ENCODE measurements at regions not wholly inside any gene's neighbourhood (a gene's known extent, or its start where the extent isn't known, plus 50 kb on each side); places are given as distances from the start of the nearest gene placed in this dataset.

DNA sequence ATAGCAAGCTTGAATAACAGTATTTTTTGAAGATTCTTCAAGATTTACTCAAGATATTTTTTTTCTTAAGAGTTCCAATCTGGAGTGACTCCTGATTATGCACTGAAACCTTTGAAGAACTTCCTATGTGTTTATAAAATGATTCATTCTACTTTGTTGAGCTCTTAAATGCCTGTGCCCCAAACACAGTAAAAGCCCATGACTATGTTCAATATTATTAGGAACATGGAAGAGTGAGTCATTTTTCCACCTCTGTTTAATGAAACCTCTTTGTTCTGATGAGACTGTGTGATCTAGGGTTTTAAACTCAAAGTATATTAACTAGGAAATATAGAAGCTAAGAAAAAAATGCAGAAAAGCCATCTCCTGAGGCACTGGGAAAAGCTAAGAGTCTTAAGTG lies 415.0 kb upstream of the FBXO33 start:
- TF ChIP-seq CTCF (IDR thresholded peaks at IDR 0.05): no peak
- TF ChIP-seq POLR2A (IDR thresholded peaks at IDR 0.05): no peak
- no peak for TF ChIP-seq POLR2AphosphoS5 (IDR thresholded peaks at IDR 0.05)
- no peak for TF ChIP-seq EP300 (IDR thresholded peaks at IDR 0.05)

Data from stomach (tissue), 4 donors.